ENCODE measurements at regions not wholly inside any gene's neighbourhood (a gene's known extent, or its start where the extent isn't known, plus 50 kb on each side); places are given as distances from the start of the nearest gene placed in this dataset.

DNA sequence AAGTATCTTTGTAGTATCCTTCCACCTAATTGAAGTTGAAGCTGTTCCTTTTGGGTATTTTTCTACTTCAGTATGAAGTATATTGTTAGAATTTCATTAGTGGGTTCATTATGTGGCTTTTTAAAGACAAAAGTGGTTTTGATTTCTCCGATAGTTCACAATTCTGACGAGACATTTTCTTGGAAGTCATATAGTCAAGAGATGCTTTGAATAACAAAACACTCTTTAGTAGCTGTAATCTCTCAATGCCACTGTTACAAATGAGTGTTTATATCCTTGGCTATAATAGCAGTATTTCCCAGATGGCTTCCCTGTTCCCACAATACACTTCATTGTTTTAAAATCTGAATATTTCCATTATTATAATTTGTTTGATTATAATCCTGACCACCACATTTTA is 108.7 kb upstream of the F3 start:
- no peak for DNase-seq
- intact Hi-C loops (cut with micrococcal nuclease; ENCODE audit: unreplicated experiment): no loop called here
- H3K9me3 ChIP-seq: no peaks in the 10 kb centered on the region
- H3K4me1 ChIP-seq: peaks cover 21% of the 10 kb centered on the region
- ChIA-PET CTCF (no interaction called here), POLR2A (no interaction called here)
- no TSS peak for BruUV-seq (replicated peaks)
- H3K4me3 ChIP-seq (ENCODE audit: low read depth, low read length): no peak overlapping the region
- no peaks in the 10 kb centered on the region for H3K36me3 ChIP-seq (ENCODE audit: control insufficient read depth, insufficient read depth, low read length)
- H3K36me3 Mint-ChIP-seq (ENCODE audit: insufficient read depth, unreplicated experiment): no peaks in the 10 kb centered on the region
- H3K4me3 Mint-ChIP-seq (ENCODE audit: unreplicated experiment): no peak overlapping the region
- H3K27me3 Mint-ChIP-seq (ENCODE audit: insufficient read depth, unreplicated experiment): no peaks in the 10 kb centered on the region
- H3K27ac Mint-ChIP-seq (ENCODE audit: unreplicated experiment): no peak overlapping the region
- H3K27me3 ChIP-seq (replicated peaks; ENCODE audit: control insufficient read depth, insufficient read depth, low read length): no peaks in the 10 kb centered on the region
- no peak for TF ChIP-seq CTCF (IDR thresholded peaks at IDR 0.05; ENCODE audit: insufficient read depth in 1 of 2, low read depth in 1 of 2, low read length in 1 of 2, severe bottlenecking in 1 of 2, unreplicated experiment in 1 of 2)
- H3K4me1 Mint-ChIP-seq (ENCODE audit: low read depth, unreplicated experiment): peaks cover 7% of the 10 kb centered on the region
- H3K9me3 Mint-ChIP-seq (ENCODE audit: unreplicated experiment): no peaks in the 10 kb centered on the region

GRCh38 chr1:94648225-94649007 is 106.9 kb upstream of the F3 start:
- intact Hi-C loops (cut with micrococcal nuclease; ENCODE audit: unreplicated experiment): no loop called here
- no peaks in the 10 kb centered on the region for H3K27me3 Mint-ChIP-seq (ENCODE audit: insufficient read depth, unreplicated experiment)
- no peaks in the 10 kb centered on the region for H3K9me3 Mint-ChIP-seq (ENCODE audit: unreplicated experiment)
- TF ChIP-seq CTCF (IDR thresholded peaks at IDR 0.05; ENCODE audit: insufficient read depth in 1 of 2, low read depth in 1 of 2, low read length in 1 of 2, severe bottlenecking in 1 of 2, unreplicated experiment in 1 of 2): no peak
- no TSS peak for BruUV-seq (replicated peaks)
- H3K4me3 Mint-ChIP-seq (ENCODE audit: unreplicated experiment): no peak overlapping the region
- H3K4me3 ChIP-seq (ENCODE audit: low read depth, low read length): no peak overlapping the region
- H3K36me3 Mint-ChIP-seq (ENCODE audit: insufficient read depth, unreplicated experiment): no peaks in the 10 kb centered on the region
- no peaks in the 10 kb centered on the region for H3K27me3 ChIP-seq (replicated peaks; ENCODE audit: control insufficient read depth, insufficient read depth, low read length)
- H3K27ac Mint-ChIP-seq (ENCODE audit: unreplicated experiment): no peak overlapping the region
- H3K4me1 Mint-ChIP-seq (ENCODE audit: low read depth, unreplicated experiment): peaks cover 4% of the 10 kb centered on the region
- CTCF ChIA-PET: no interaction called here
- DNase-seq: no peak
- no peaks in the 10 kb centered on the region for H3K9me3 ChIP-seq
- no peaks in the 10 kb centered on the region for H3K36me3 ChIP-seq (ENCODE audit: control insufficient read depth, insufficient read depth, low read length)
- POLR2A ChIA-PET: no interaction called here
- H3K4me1 ChIP-seq: peaks cover 2% of the 10 kb centered on the region

DNA sequence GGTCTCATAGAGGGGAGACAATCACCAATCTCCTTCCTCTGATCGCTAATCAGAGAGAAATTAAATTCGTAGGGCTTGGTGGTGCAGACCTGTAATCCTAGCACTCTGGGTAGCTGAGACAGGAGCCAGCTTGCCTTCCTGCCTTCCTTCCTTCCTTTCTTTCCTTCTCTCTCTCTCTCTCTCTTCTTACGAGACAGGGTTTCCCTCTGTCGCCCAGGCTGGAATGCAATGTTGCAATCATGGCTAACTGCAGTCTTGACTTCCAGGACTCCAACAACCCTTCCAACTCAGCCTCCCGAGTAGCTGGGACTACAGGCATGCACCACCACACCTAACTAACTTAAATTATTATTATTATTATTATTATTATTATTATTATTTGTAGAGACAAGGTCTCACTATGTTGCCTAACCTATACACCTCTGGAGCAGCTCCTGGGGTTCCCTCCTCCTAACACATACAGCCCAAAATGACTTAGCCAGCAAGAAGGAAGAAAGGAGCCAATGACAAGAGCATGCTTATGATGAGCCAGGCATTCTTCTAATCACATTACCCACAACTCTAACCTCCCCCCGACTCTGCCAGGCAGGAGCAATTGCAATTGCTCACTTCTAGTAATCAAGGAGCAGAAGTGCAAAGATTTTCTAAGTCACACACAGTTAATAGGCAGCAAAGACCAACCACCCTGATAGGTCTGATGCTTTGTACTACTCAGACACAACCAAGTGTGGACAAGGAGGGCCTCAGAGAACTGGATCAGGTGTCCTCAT is 105.4 kb upstream of the F3 start:
- no peak for DNase-seq
- ChIA-PET POLR2A (no interaction called here), CTCF (no interaction called here)
- Histone ChIP-seq H3K4me1 (no peaks in the 10 kb centered on the region), H3K9me3 (no peaks in the 10 kb centered on the region), H3K27me3 (replicated peaks; ENCODE audit: control insufficient read depth, insufficient read depth, low read length) (no peaks in the 10 kb centered on the region), H3K4me3 (ENCODE audit: low read depth, low read length) (no peak overlapping the region), H3K36me3 (ENCODE audit: control insufficient read depth, insufficient read depth, low read length) (no peaks in the 10 kb centered on the region)
- Mint-ChIP-seq H3K36me3 (ENCODE audit: insufficient read depth, unreplicated experiment) (no peaks in the 10 kb centered on the region), H3K4me1 (ENCODE audit: low read depth, unreplicated experiment) (no peaks in the 10 kb centered on the region), H3K27me3 (ENCODE audit: insufficient read depth, unreplicated experiment) (no peaks in the 10 kb centered on the region), H3K27ac (ENCODE audit: unreplicated experiment) (no peak overlapping the region), H3K9me3 (ENCODE audit: unreplicated experiment) (no peaks in the 10 kb centered on the region), H3K4me3 (ENCODE audit: unreplicated experiment) (no peak overlapping the region)
- intact Hi-C loops (cut with micrococcal nuclease; ENCODE audit: unreplicated experiment): no loop called here
- BruUV-seq (replicated peaks): no TSS peak
- TF ChIP-seq CTCF (IDR thresholded peaks at IDR 0.05; ENCODE audit: insufficient read depth in 1 of 2, low read depth in 1 of 2, low read length in 1 of 2, severe bottlenecking in 1 of 2, unreplicated experiment in 1 of 2): no peak
